ACC112 (cell line): ENCODE measurements at regions not wholly inside any gene's neighbourhood (a gene's known extent, or its start where the extent isn't known, plus 50 kb on each side); places are given as distances from the start of the nearest gene placed in this dataset.

Experiments
- H2AFZ ChIP-seq: fragments of 200-600 bp; sonication (generic); one replicate; pipeline ENCODE4 v1.6.0; 2017; ENCODE audit warnings: antibody characterized with exemption, low read length; ENCODE audit not compliant: unreplicated experiment
- H3K27ac ChIP-seq: fragments of 200-600 bp; sonication (generic); 2 replicates; pipeline ENCODE4 v1.5.1; 2014; ENCODE audit warnings: low read depth, mild to moderate bottlenecking, antibody characterized with exemption, low read length, moderate library complexity
- H3K27me3 ChIP-seq: fragments of 200-600 bp; sonication (generic); 2 replicates; pipeline ENCODE4 v1.6.1; 2014; ENCODE audit warnings: mild to moderate bottlenecking, antibody characterized with exemption, low read length, moderate library complexity, mixed read lengths; ENCODE audit not compliant: insufficient read depth
- H3K36me3 ChIP-seq: fragments of 200-600 bp; sonication (generic); 2 replicates; pipeline ENCODE4 v1.6.1; 2016; ENCODE audit warnings: mild to moderate bottlenecking, antibody characterized with exemption, low read length, moderate library complexity, mixed read lengths; ENCODE audit not compliant: insufficient read depth
- H3K4me1 ChIP-seq: fragments of 200-600 bp; sonication (generic); one replicate; pipeline ENCODE4 v1.6.1; 2016; ENCODE audit warnings: low read length, mixed read lengths; ENCODE audit not compliant: insufficient read depth, unreplicated experiment, control insufficient read depth
- H3K4me3 ChIP-seq: fragments of 200-600 bp; sonication (generic); 2 replicates; pipeline ENCODE4 v1.5.1; 2014; ENCODE audit warnings: mild to moderate bottlenecking, low read depth, low read length
- H3K79me2 ChIP-seq: fragments of 200-600 bp; sonication (generic); one replicate; pipeline ENCODE4 v1.6.0; 2016; ENCODE audit warnings: low read length; ENCODE audit not compliant: control insufficient read depth, unreplicated experiment, insufficient read depth

DNA sequence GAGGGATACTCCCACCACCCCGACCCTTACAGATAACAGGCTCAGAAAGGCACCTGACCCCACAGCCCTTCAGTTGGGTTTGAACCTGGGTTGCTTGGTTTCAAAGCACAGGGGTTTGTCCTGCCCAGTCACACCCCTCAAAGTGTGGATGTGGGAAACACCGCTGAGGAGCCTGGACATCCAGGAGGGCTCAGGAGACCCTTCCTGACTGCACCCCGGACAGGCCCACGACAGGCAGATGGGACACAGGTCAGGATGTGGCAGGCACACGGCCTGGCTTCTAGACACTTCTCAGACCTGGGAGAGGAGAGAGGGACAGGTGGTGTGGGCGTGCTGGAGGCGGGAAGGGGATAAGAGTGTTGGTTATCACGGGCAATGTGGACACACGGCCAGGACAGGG, 932.3 kb downstream of the BRD1 start:
- Histone ChIP-seq H3K4me1 (no peaks in the 10 kb centered on the region), H3K79me2 (no peaks in the 10 kb centered on the region), H2AFZ (no peak overlapping the region), H3K27me3 (no peaks in the 10 kb centered on the region), H3K27ac (no peak overlapping the region), H3K4me3 (no peak overlapping the region), H3K36me3 (no peaks in the 10 kb centered on the region)

DNA sequence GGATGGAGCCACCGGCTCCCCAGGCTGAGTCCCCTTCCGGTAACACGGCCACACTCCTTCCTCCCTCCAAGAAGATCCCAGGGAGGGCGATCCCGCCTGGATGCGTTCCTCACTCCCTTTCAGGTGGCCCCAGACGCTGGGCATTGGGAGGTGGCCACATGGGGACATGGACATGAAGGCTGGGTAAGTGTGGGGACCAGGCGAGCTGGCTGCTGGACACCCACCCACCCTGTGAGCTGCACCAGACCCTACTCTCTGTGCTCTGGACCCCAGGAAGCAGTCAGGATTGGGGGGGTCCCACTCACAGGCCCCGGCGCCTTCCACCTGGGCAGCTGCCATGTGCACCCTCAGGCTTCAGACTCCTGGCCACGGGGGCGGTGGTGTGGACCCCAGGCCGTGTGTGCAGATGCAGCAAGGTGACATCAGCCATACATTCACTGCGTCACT, 932.8 kb downstream of the BRD1 start:
- Histone ChIP-seq H3K27ac (no peak overlapping the region), H3K36me3 (no peaks in the 10 kb centered on the region), H3K4me3 (no peak overlapping the region), H2AFZ (no peak overlapping the region), H3K79me2 (no peaks in the 10 kb centered on the region), H3K4me1 (no peaks in the 10 kb centered on the region), H3K27me3 (no peaks in the 10 kb centered on the region)

- H3K4me1 ChIP-seq: no peaks in the 10 kb centered on the region
- no peaks in the 10 kb centered on the region for H3K79me2 ChIP-seq
- H3K36me3 ChIP-seq: no peaks in the 10 kb centered on the region
- no peak overlapping the region for H3K27ac ChIP-seq
- no peaks in the 10 kb centered on the region for H3K27me3 ChIP-seq
- no peak overlapping the region for H3K4me3 ChIP-seq
- no peak overlapping the region for H2AFZ ChIP-seq
Observed at GRCh38 chr22:48894064-48894671, 933.5 kb downstream of the BRD1 start.

- H3K4me1 ChIP-seq: no peaks in the 10 kb centered on the region
- H3K36me3 ChIP-seq: no peaks in the 10 kb centered on the region
- H3K4me3 ChIP-seq: no peak overlapping the region
- H3K27me3 ChIP-seq: no peaks in the 10 kb centered on the region
- no peaks in the 10 kb centered on the region for H3K79me2 ChIP-seq
- no peak overlapping the region for H3K27ac ChIP-seq
- H2AFZ ChIP-seq: no peak overlapping the region
Observed at GRCh38 chr22:48893288-48894063, 934.2 kb downstream of the BRD1 start.

GRCh38 chr22:48892578-48893287, 934.9 kb downstream of the BRD1 start:
- Histone ChIP-seq H3K79me2 (no peaks in the 10 kb centered on the region), H2AFZ (no peak overlapping the region), H3K4me1 (no peaks in the 10 kb centered on the region), H3K4me3 (no peak overlapping the region), H3K27me3 (no peaks in the 10 kb centered on the region), H3K36me3 (no peaks in the 10 kb centered on the region), H3K27ac (no peak overlapping the region)

- no peaks in the 10 kb centered on the region for H3K27me3 ChIP-seq
Observed at GRCh38 chr22:48891688-48892577, 935.7 kb downstream of the BRD1 start.

GRCh38 chr22:48890693-48891554, 936.7 kb downstream of the BRD1 start:
- no peaks in the 10 kb centered on the region for H3K27me3 ChIP-seq

More at GRCh38 chr22:48891688-48892577, 935.7 kb downstream of the BRD1 start:
- Histone ChIP-seq H2AFZ (no peak overlapping the region), H3K4me1 (no peaks in the 10 kb centered on the region), H3K27ac (no peak overlapping the region), H3K79me2 (no peaks in the 10 kb centered on the region), H3K4me3 (no peak overlapping the region), H3K36me3 (no peaks in the 10 kb centered on the region)

DNA sequence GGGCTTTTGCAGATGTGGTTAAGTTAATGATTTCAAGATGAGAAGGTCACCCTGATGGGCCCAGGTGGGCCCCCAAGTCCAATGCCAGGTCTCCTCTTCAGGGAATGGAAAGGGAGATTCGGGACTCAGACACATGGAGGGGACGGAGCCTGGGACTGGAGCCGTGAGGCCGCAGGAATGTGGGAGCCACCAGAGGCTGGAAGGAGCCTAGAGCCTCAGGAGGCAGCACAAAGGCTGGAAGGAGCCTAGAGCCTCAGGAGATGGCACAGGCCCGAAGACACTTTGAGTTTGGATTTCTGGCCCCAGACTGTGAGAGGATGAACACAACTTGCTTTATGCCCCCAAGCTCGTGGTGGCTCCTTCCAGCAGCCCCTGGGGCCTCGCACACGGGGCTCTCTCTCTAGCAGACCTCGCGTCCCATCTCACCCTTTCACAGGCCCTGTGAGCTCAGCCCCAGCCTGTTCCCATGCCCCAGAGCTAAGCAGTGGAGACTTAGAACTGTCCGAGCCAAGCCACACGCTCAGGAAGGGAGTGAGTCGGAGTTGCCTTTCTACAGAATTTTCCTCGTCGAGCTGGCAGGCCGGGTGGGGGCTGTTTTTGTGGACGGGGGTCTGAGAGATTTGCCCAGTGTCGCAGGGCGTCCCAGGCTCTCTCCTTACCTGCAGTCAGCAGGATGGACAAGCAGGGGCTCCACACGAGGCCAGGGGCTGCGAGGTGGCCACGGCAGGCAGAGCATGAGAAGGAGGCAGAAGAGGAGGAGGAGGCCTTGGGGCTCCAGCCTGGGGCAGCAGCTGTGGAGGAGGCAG, 937.6 kb downstream of the BRD1 start:
- Histone ChIP-seq H3K79me2 (no peaks in the 10 kb centered on the region), H3K36me3 (no peaks in the 10 kb centered on the region), H3K27me3 (no peaks in the 10 kb centered on the region), H3K4me3 (no peak overlapping the region), H3K27ac (no peak overlapping the region), H3K4me1 (no peaks in the 10 kb centered on the region), H2AFZ (no peak overlapping the region)

More at GRCh38 chr22:48890693-48891554, 936.7 kb downstream of the BRD1 start:
- Histone ChIP-seq H3K4me1 (no peaks in the 10 kb centered on the region), H3K36me3 (no peaks in the 10 kb centered on the region), H2AFZ (no peak overlapping the region), H3K27ac (no peak overlapping the region), H3K4me3 (no peak overlapping the region), H3K79me2 (no peaks in the 10 kb centered on the region)

DNA sequence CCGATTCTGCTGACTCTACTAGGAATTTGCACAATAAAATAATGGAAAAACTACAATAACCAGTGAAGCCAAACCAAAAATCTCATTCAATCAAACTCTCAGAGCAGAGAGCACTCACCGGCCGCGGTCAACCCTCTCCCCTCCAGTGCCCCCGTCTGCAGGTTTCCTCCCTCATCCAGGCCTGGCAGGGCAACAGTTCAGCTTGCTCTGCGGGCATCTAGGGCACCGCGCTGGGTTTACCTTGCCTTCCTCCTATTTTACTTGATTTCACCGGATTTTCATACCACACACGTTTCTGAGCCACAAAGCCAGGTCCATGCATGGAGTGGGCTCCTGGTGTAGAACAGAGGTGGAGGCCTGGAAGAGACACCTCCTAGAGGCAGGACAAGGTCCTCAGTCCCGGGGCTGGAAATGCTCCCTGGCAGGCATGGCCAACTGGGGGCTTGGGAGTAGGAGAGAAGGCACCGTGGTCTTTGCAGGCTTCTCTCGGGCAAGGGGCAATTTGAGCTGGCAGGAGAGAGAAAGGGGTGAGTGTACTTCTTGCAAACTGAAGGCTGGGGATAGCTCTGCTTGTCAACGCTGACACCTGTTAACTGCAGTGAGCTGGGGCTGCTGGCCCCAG, 938.4 kb downstream of the BRD1 start:
- Histone ChIP-seq H3K27ac (no peak overlapping the region), H3K79me2 (no peaks in the 10 kb centered on the region), H3K4me1 (no peaks in the 10 kb centered on the region), H2AFZ (no peak overlapping the region), H3K4me3 (no peak overlapping the region), H3K27me3 (no peaks in the 10 kb centered on the region), H3K36me3 (no peaks in the 10 kb centered on the region)
